Right lobe of liver (tissue), 6 donors: ENCODE measurements at regions not wholly inside any gene's neighbourhood (a gene's known extent, or its start where the extent isn't known, plus 50 kb on each side); places are given as distances from the start of the nearest gene placed in this dataset.

Experiments used
- ATAC-seq, 4 donors: fragments of 200-7000 bp; cut with Tn5 transposase; one replicate each; pipeline ENCODE4 v1.9.1; 2020; ENCODE audit warnings: mild to moderate bottlenecking in 4 of 4, moderate library complexity in 4 of 4
- DNase-seq, 3 donors: peaks; one replicate each; pipeline ENCODE4 v3.0.0-alpha.2; 2020
- H3K27ac ChIP-seq, 3 donors: fragments of 200-600 bp; one replicate each; pipeline ENCODE4 v1.8.0; 2022
- H3K27me3 ChIP-seq, 2 donors: fragments of 200-600 bp; one replicate each; pipeline ENCODE4 v1.8.0; 2022
- H3K36me3 ChIP-seq, 4 donors: fragments of 200-600 bp; sonication (generic) in 1 of 4; one replicate each; pipeline versions ENCODE4 v1.5.1 to v1.8.0; 2017 to 2022; ENCODE audit warnings: control low read depth in 1 of 4
- H3K4me1 ChIP-seq, 4 donors: fragments of 200-600 bp; sonication (generic) in 1 of 4; one replicate each; pipeline versions ENCODE4 v1.5.1 to v1.8.0; 2017 to 2022; ENCODE audit warnings: control low read depth in 1 of 4
- H3K4me3 ChIP-seq, 3 donors: fragments of 200-600 bp; one replicate each; pipeline ENCODE4 v1.8.0; 2022
- H3K9me3 ChIP-seq, 4 donors: fragments of 200-600 bp; sonication (generic) in 1 of 4; one replicate each; pipeline versions ENCODE4 v1.5.1 to v1.8.0; 2017 to 2022; ENCODE audit warnings: control low read depth in 1 of 4
- POLR2A ChIP-seq: fragments of 450-650 bp; IDR thresholded peaks from one replicate; pipeline ENCODE4 v1.6.1; 2017; ENCODE audit warnings: antibody characterized with exemption, mild to moderate bottlenecking
- WGBS: methylation state at CpG from one replicate; pipeline ENCODE4 v1.1.6; 2018; ENCODE audit warnings: low coverage, low lambda C conversion rate; ENCODE audit not compliant: insufficient coverage; ENCODE audit errors: missing lambda C conversion rate; 5-methylcytosine and 5-hydroxymethylcytosine counted together
- intact Hi-C, 2 donors: fragments of 100-400 bp; cut with DNase I; formaldehyde crosslinking; loops; one replicate each; pipeline versions ENCODE4 v1.11.2 to v1.14.1; 2022
- TF ChIP-seq, protein P1 (sequence below), 4 donors: fragments of 200-600 bp in 3 of 4; fragments of 450-650 bp in 1 of 4; IDR thresholded peaks; one replicate each; pipeline versions ENCODE4 v1.5.1 to v1.8.0; 2016 to 2022; ENCODE audit warnings: antibody characterized with exemption in 4 of 4, mild to moderate bottlenecking in 2 of 4
- donor health status: DM: no; HTN: yes; CAD: no.
- donor health status: DM: no; HTN: no; CAD: no.
- donor health status: DM: no; HTN: no; CAD: no.
- donor health status: DM: no; HTN: yes; CAD: no.
- donor health status: DM: no; HTN: yes; CAD: no.

DNA sequence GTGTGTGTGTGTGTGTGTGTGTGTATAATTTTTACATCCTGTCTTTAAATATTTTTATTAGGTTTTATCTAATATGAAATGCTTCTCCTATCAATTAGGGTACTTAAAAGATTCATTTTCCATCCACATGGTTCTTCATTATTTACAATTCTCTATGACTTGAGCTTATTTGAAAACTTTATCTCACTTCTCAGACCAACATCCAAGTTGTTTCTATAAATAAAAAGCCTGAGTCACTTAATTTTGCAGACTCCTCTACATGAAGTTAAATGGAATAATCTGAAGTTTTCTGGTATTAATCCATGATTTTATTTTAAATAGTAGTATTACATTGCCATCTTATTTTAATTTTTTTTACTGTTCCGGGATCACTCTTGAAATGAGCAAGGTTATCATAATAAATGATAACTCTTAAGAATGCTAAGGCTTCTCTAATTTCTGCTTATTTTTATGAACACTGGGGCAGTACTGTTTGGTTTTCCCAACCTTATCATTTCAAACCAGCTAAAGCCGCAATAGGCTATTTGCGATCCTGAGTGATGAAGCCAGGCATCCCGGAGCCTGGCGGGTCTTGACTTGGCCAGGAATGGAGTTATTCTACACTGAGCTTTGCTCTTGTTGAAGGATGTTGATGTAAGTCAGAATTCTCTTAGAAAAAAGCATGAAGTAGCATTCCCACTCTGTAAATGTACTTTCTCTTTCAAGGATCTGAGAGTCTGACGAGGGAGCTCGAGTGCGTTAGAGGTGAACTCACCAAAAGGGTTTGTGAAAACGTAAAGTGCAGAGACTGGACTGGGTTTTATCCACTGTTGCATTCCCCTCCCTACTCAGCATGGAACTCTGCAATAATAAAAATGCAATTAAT, 220.2 kb upstream of the LRTM1 start:
- intact Hi-C loops, result no loop called here
- no peaks in the 10 kb centered on the region for H3K36me3 ChIP-seq
- no peak overlapping the region for H3K4me3 ChIP-seq
- H3K9me3 ChIP-seq, result no peaks in the 10 kb centered on the region
- DNase-seq (no peak), ATAC-seq (no peak)
- WGBS, result 48% methylated on average over 7 of the region's 9 CpGs
- H3K4me1 ChIP-seq, result no peaks in the 10 kb centered on the region
- H3K27me3 ChIP-seq, result no peaks in the 10 kb centered on the region
- TF ChIP-seq, protein P1, sequence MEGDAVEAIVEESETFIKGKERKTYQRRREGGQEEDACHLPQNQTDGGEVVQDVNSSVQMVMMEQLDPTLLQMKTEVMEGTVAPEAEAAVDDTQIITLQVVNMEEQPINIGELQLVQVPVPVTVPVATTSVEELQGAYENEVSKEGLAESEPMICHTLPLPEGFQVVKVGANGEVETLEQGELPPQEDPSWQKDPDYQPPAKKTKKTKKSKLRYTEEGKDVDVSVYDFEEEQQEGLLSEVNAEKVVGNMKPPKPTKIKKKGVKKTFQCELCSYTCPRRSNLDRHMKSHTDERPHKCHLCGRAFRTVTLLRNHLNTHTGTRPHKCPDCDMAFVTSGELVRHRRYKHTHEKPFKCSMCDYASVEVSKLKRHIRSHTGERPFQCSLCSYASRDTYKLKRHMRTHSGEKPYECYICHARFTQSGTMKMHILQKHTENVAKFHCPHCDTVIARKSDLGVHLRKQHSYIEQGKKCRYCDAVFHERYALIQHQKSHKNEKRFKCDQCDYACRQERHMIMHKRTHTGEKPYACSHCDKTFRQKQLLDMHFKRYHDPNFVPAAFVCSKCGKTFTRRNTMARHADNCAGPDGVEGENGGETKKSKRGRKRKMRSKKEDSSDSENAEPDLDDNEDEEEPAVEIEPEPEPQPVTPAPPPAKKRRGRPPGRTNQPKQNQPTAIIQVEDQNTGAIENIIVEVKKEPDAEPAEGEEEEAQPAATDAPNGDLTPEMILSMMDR (IDR thresholded peaks at IDR 0.05), result no peak
- TF ChIP-seq POLR2A, result no peak
- H3K27ac ChIP-seq, result no peak overlapping the region

- H3K4me1 ChIP-seq, result no peaks in the 10 kb centered on the region
- 43% methylated on average over 3 of the region's 3 CpGs for WGBS
- DNase-seq, result no peak
- no peaks in the 10 kb centered on the region for H3K9me3 ChIP-seq
- H3K4me3 ChIP-seq, result no peak overlapping the region
- no peaks in the 10 kb centered on the region for H3K36me3 ChIP-seq
- no peaks in the 10 kb centered on the region for H3K27me3 ChIP-seq
- no peak for ATAC-seq
- intact Hi-C loops, result no loop called here
- H3K27ac ChIP-seq, result no peak overlapping the region
- no peak for TF ChIP-seq POLR2A
- TF ChIP-seq, protein P1 (IDR thresholded peaks at IDR 0.05), result no peak
Observed at GRCh38 chr3:55147406-55147805, 219.5 kb upstream of the LRTM1 start.

GRCh38 chr3:55146216-55146615, 218.4 kb upstream of the LRTM1 start:
- H3K4me1 ChIP-seq, result no peaks in the 10 kb centered on the region
- DNase-seq (no peak), ATAC-seq (no peak)
- no peak for TF ChIP-seq POLR2A
- TF ChIP-seq, protein P1 (IDR thresholded peaks at IDR 0.05), result no peak
- no peak overlapping the region for H3K27ac ChIP-seq
- no peaks in the 10 kb centered on the region for H3K27me3 ChIP-seq
- H3K9me3 ChIP-seq, result no peaks in the 10 kb centered on the region
- intact Hi-C loops, result no loop called here
- 18% methylated on average over 4 of the region's 4 CpGs for WGBS
- no peaks in the 10 kb centered on the region for H3K36me3 ChIP-seq
- H3K4me3 ChIP-seq, result no peak overlapping the region

DNA sequence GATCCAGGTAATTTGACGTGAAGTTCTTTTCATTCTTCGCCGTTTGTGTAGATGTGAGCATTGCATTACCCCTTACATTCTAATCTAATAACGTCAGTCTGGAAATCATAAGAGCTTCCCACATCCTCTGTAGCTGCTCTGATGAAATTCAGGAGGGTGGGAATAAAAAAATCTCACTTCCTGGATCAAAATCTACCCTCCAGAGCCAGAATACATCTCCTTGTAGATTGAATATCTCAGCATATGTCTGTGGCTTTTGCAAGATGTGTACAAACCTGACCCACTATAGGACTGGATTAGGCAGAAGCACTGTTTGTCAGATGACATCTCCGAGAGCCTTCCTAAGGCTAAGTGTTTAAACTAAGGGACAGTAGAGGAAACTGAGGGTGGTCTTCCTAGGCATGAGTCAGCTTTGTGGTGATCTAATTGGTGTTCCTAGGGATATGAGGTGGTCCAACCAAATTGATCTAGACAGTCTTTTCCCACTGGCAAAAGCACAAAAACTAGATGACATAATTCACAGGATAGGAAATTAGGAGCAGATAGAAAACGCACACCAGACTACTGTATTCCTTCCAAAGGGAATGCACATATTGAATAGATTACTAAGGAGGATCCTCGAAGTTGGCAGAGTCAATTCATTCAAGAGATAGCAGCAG, 216.3 kb upstream of the LRTM1 start:
- WGBS, result 50% methylated on average over 7 of the region's 7 CpGs
- DNase-seq (no peak), ATAC-seq (no peak)
- H3K4me1 ChIP-seq, result no peaks in the 10 kb centered on the region
- TF ChIP-seq, protein P1 (IDR thresholded peaks at IDR 0.05), result no peak
- TF ChIP-seq POLR2A, result no peak
- intact Hi-C loops, result no loop called here
- no peak overlapping the region for H3K4me3 ChIP-seq
- H3K27ac ChIP-seq, result no peak overlapping the region
- no peaks in the 10 kb centered on the region for H3K36me3 ChIP-seq
- H3K9me3 ChIP-seq, result no peaks in the 10 kb centered on the region
- no peaks in the 10 kb centered on the region for H3K27me3 ChIP-seq
